Loucy (cell line): ENCODE measurements at regions not wholly inside any gene's neighbourhood (a gene's known extent, or its start where the extent isn't known, plus 50 kb on each side); places are given as distances from the start of the nearest gene placed in this dataset.

Experiments
- H2AFZ ChIP-seq: fragments of 200-600 bp; sonication (generic); 2 replicates; pipeline ENCODE4 v1.6.0; 2016; ENCODE audit warnings: antibody characterized with exemption, mild to moderate bottlenecking, low read length, moderate library complexity
- H3F3A ChIP-seq: fragments of 200-600 bp; 2 replicates; pipeline ENCODE4 v1.6.0; 2016; ENCODE audit warnings: antibody characterized with exemption, low read depth, mild to moderate bottlenecking
- H3K27me3 ChIP-seq: fragments of 200-600 bp; sonication (generic); 2 replicates; pipeline ENCODE4 v1.6.1; 2014; ENCODE audit warnings: low read length, mild to moderate bottlenecking; ENCODE audit not compliant: insufficient read depth, poor library complexity, severe bottlenecking
- H3K36me3 ChIP-seq: fragments of 200-600 bp; sonication (generic); 2 replicates; pipeline ENCODE4 v1.6.1; 2016; ENCODE audit warnings: low read length; ENCODE audit not compliant: insufficient read depth
- H3K4me1 ChIP-seq: fragments of 200-600 bp; sonication (generic); 2 replicates; pipeline ENCODE4 v1.5.1; 2014; ENCODE audit warnings: low read length, mild to moderate bottlenecking; ENCODE audit not compliant: insufficient read depth, poor library complexity, severe bottlenecking
- H3K4me2 ChIP-seq: fragments of 200-600 bp; sonication (generic); 2 replicates; pipeline ENCODE4 v1.6.0; 2014; ENCODE audit warnings: antibody characterized with exemption, low read length, low read depth, mild to moderate bottlenecking; ENCODE audit not compliant: poor library complexity, severe bottlenecking
- H3K4me3 ChIP-seq: fragments of 200-600 bp; sonication (generic); 2 replicates; pipeline ENCODE4 v1.5.1; 2014; ENCODE audit warnings: low read length, mild to moderate bottlenecking, mixed read lengths; ENCODE audit not compliant: poor library complexity, severe bottlenecking
- H3K79me2 ChIP-seq: fragments of 200-600 bp; sonication (generic); 2 replicates; pipeline ENCODE4 v1.6.1; 2014; ENCODE audit warnings: low read length; ENCODE audit not compliant: insufficient read depth
- H3K9ac ChIP-seq: fragments of 200-600 bp; sonication (generic); 2 replicates; pipeline ENCODE4 v1.6.0; 2014; ENCODE audit warnings: mild to moderate bottlenecking, low read depth, low read length, moderate library complexity; ENCODE audit not compliant: poor library complexity, severe bottlenecking
- H3K9me2 ChIP-seq: fragments of 200-600 bp; sonication (generic); replicated peaks from 2 replicates; pipeline ENCODE4 v1.6.1; 2016; ENCODE audit warnings: low read depth, low read length, mixed read lengths
- H3K9me3 ChIP-seq: fragments of 200-600 bp; sonication (generic); 2 replicates; pipeline ENCODE4 v1.6.1; 2014; ENCODE audit warnings: mild to moderate bottlenecking, antibody characterized with exemption, low read length, low read depth; ENCODE audit not compliant: insufficient read depth
- H4K20me1 ChIP-seq: fragments of 200-600 bp; sonication (generic); 2 replicates; pipeline ENCODE4 v1.6.0; 2014; ENCODE audit warnings: antibody characterized with exemption, low read length, mild to moderate bottlenecking; ENCODE audit not compliant: insufficient read depth, poor library complexity, severe bottlenecking
- EZH2phosphoT487 ChIP-seq: fragments of 200-600 bp; IDR thresholded peaks from 2 replicates; pipeline ENCODE4 v1.6.1; 2018; ENCODE audit warnings: antibody characterized with exemption, mild to moderate bottlenecking, moderate library complexity, borderline replicate concordance
- TF ChIP-seq, protein P1 (sequence below): fragments of 200-600 bp; sonication (generic); conservative IDR thresholded peaks from 2 replicates; pipeline ENCODE4 v1.5.1; 2014; ENCODE audit warnings: mild to moderate bottlenecking, antibody characterized with exemption, low read length

DNA sequence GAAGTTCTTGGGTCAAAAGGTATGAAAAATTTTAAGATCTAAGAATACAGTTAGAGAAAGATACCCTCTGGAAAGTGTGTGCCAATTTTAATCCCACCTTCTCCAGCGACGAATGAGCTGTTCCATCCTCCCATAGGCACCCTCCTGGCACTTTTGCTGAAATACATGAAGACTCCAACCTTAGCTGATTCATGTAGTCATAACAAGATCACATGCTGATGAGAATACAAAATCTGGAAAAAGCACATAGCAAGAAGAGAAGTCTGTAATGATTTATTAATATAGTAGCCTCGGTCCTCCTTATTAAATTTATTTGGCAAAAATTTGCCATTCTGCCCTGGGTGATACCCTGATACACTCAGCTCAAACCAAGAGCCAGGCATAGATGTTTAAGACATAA is 88.9 kb downstream of the CCR1 start:
- TF ChIP-seq, protein P1, sequence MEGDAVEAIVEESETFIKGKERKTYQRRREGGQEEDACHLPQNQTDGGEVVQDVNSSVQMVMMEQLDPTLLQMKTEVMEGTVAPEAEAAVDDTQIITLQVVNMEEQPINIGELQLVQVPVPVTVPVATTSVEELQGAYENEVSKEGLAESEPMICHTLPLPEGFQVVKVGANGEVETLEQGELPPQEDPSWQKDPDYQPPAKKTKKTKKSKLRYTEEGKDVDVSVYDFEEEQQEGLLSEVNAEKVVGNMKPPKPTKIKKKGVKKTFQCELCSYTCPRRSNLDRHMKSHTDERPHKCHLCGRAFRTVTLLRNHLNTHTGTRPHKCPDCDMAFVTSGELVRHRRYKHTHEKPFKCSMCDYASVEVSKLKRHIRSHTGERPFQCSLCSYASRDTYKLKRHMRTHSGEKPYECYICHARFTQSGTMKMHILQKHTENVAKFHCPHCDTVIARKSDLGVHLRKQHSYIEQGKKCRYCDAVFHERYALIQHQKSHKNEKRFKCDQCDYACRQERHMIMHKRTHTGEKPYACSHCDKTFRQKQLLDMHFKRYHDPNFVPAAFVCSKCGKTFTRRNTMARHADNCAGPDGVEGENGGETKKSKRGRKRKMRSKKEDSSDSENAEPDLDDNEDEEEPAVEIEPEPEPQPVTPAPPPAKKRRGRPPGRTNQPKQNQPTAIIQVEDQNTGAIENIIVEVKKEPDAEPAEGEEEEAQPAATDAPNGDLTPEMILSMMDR, result no peak
- TF ChIP-seq EZH2phosphoT487, result no peak
- H3K9me3 ChIP-seq, result no peaks in the 10 kb centered on the region
- no peaks in the 10 kb centered on the region for H3K36me3 ChIP-seq
- H3K27me3 ChIP-seq, result no peaks in the 10 kb centered on the region
- no peaks in the 10 kb centered on the region for H3F3A ChIP-seq
- no peaks in the 10 kb centered on the region for H4K20me1 ChIP-seq
- no peak overlapping the region for H3K4me2 ChIP-seq
- H3K79me2 ChIP-seq, result no peaks in the 10 kb centered on the region
- no peak overlapping the region for H2AFZ ChIP-seq
- no peak overlapping the region for H3K9ac ChIP-seq
- H3K4me3 ChIP-seq, result no peak overlapping the region
- H3K9me2 ChIP-seq, result no peaks in the 10 kb centered on the region
- no peaks in the 10 kb centered on the region for H3K4me1 ChIP-seq

DNA sequence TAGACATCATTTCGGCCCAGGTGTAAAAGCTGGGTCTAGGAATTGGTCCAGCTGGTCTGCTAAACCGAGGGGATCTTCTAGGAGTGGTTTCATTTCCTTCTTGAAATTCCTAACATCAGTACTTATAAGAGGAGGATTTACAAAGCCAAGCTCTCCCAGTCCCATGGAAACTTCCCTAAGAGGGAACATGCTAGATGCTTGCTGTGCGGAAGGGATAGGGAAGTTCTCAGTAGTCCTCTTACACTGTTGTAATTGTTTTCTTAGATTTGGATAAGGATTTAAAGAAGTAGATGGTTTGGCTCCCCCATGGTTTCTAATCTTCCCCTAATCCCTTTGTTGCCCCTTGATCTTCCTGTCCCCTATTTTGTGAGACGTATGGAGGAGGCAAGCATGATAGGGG is 89.7 kb upstream of the XCR1 start:
- Histone ChIP-seq H3K27me3 (no peaks in the 10 kb centered on the region), H3K4me2 (no peak overlapping the region), H3K4me3 (no peak overlapping the region), H3K9me2 (no peaks in the 10 kb centered on the region), H3K9me3 (no peaks in the 10 kb centered on the region), H3K36me3 (no peaks in the 10 kb centered on the region), H3K79me2 (no peaks in the 10 kb centered on the region), H3F3A (no peaks in the 10 kb centered on the region), H3K4me1 (no peaks in the 10 kb centered on the region), H2AFZ (no peak overlapping the region), H4K20me1 (no peaks in the 10 kb centered on the region), H3K9ac (no peak overlapping the region)
- no peak for TF ChIP-seq EZH2phosphoT487
- TF ChIP-seq, protein P1, result no peak

DNA sequence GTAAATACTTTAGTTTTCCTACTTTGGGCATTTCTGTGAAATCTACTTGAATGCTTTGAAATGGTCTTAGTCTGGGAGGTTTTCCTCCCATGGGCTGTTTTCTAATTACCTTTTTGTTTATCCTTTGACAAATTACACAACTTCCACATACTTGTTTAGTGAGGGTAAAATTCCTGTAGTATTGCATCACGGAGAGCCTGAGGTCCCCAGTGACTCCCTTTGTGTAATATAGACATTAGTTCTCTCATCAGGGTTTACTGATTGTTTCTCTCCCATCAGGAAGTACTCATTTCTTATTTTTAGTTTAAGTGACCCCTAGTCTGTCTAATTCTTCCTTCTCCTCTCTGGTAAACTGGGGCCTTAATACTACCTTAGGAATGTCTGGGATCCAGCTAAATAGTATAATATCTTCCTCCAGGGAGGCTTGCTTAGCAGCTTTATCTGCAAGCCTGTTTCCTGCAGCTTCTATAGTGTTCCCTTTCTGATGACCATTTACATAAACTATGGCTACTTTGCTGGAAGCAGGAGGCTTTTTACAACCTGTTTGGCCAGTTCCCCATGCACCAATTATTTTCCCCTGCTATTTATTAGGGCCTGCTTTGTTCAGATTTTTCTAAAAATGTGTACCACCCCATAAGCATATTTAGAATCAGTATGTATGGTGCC is 87.2 kb upstream of the XCR1 start:
- H3F3A ChIP-seq, result no peaks in the 10 kb centered on the region; the same call in 1 of the 2 replicates
- no peaks in the 10 kb centered on the region for H3K9me3 ChIP-seq
- no peak overlapping the region for H3K4me3 ChIP-seq
- no peaks in the 10 kb centered on the region for H3K9me2 ChIP-seq
- H3K4me1 ChIP-seq, result peaks cover 14% of the 10 kb centered on the region
- H4K20me1 ChIP-seq, result no peaks in the 10 kb centered on the region
- TF ChIP-seq, protein P1, result no peak
- no peak for TF ChIP-seq EZH2phosphoT487
- no peaks in the 10 kb centered on the region for H3K27me3 ChIP-seq
- H2AFZ ChIP-seq, result no peak overlapping the region
- no peaks in the 10 kb centered on the region for H3K36me3 ChIP-seq
- no peaks in the 10 kb centered on the region for H3K79me2 ChIP-seq
- no peak overlapping the region for H3K9ac ChIP-seq
- H3K4me2 ChIP-seq, result no peak overlapping the region
